NCI-H82 (cell line): ENCODE measurements at regions not wholly inside any gene's neighbourhood (a gene's known extent, or its start where the extent isn't known, plus 50 kb on each side); places are given as distances from the start of the nearest gene placed in this dataset.
A peak's percentile ranks its signal among the peaks of the same experiment; 100 is the strongest.
"Not testable (repeated sequence)": the region's sequence is repeated elsewhere in the genome, so short reads cannot be mapped to it uniquely, and the experiment has no call there.

Experiments
- DNase-seq: peaks from one replicate; lab custom pipeline; 2025; lab: John Stamatoyannopoulos, UW

GRCh38 chr11:55431541-55431940, 63.8 kb downstream of the OR4A15 start:
- not testable (repeated sequence) for DNase-seq

GRCh38 chr11:55457641-55458040, 89.9 kb downstream of the OR4A15 start:
- no peak for DNase-seq

- not testable (repeated sequence) for DNase-seq
These were observed 92.1 kb downstream of the OR4A15 start for GRCh38 chr11:55459871-55460270.

- no peak for DNase-seq
These were observed 79.9 kb upstream of the OR4C15 start for GRCh38 chr11:55474321-55474720.

GRCh38 chr11:55481416-55481815, 72.9 kb upstream of the OR4C15 start:
- DNase-seq = no peak

- no peak for DNase-seq
These were observed 57.2 kb upstream of the OR4C15 start for GRCh38 chr11:55497068-55497467.

GRCh38 chr11:55501014-55501413, 53.3 kb upstream of the OR4C15 start:
- no peak for DNase-seq

- DNase-seq = peak; percentile 6
These were observed 50.8 kb upstream of the OR4C15 start for GRCh38 chr11:55503449-55503848.
